ENCODE measurements at regions not wholly inside any gene's neighbourhood (a gene's known extent, or its start where the extent isn't known, plus 50 kb on each side); places are given as distances from the start of the nearest gene placed in this dataset.

DNA sequence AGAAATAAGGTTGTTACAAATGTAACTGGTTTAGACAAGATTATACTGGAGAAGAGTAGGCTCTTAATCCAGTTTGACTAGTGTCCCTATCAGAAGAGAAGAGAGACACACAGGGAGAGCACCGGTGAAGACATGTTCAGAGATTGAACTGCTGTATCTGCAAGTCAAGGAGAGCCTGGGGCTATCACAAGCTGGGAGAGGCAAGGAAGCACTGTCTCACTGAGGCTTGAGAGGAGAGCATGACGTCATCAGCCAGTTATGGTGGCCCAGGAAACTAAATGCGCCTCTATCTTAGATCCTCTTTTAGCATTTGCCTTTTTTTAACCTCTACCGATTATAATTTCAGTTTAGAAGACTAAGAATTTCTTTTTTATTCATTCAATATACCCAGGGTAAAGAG lies 583.4 kb downstream of the TRAM1L1 start:
- TF ChIP-seq, protein P1, sequence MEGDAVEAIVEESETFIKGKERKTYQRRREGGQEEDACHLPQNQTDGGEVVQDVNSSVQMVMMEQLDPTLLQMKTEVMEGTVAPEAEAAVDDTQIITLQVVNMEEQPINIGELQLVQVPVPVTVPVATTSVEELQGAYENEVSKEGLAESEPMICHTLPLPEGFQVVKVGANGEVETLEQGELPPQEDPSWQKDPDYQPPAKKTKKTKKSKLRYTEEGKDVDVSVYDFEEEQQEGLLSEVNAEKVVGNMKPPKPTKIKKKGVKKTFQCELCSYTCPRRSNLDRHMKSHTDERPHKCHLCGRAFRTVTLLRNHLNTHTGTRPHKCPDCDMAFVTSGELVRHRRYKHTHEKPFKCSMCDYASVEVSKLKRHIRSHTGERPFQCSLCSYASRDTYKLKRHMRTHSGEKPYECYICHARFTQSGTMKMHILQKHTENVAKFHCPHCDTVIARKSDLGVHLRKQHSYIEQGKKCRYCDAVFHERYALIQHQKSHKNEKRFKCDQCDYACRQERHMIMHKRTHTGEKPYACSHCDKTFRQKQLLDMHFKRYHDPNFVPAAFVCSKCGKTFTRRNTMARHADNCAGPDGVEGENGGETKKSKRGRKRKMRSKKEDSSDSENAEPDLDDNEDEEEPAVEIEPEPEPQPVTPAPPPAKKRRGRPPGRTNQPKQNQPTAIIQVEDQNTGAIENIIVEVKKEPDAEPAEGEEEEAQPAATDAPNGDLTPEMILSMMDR (IDR thresholded peaks at IDR 0.05; ENCODE audit: poor library complexity), result no peak
- TF ChIP-seq EZH2phosphoT487 (IDR thresholded peaks at IDR 0.05; ENCODE audit: low read depth, severe bottlenecking, unreplicated experiment) (no peak), EZH2 (IDR thresholded peaks at IDR 0.05; ENCODE audit: borderline replicate concordance) (no peak)
- Histone ChIP-seq H3K4me1 (ENCODE audit: insufficient read depth) (no peaks in the 10 kb centered on the region), H3K27me3 (no peaks in the 10 kb centered on the region), H3K27ac (no peak overlapping the region), H2AFZ (no peak overlapping the region), H3K79me2 (no peaks in the 10 kb centered on the region), H3K9me3 (ENCODE audit: low read depth) (no peaks in the 10 kb centered on the region), H3K9me2 (replicated peaks; ENCODE audit: insufficient read depth) (no peaks in the 10 kb centered on the region), H3K4me2 (no peak overlapping the region), H3K4me3 (no peak overlapping the region), H4K20me1 (ENCODE audit: insufficient read depth, poor library complexity, severe bottlenecking) (no peaks in the 10 kb centered on the region), H3K36me3 (replicated peaks; ENCODE audit: insufficient read depth, low read depth) (no peaks in the 10 kb centered on the region)
- 68% methylated on average over 4 of the region's 4 CpGs for WGBS (ENCODE audit: low lambda C conversion rate, missing lambda C conversion rate)
- no peak for DNase-seq (ENCODE audit: low spot score)

- no peaks in the 10 kb centered on the region for H3K4me1 ChIP-seq (ENCODE audit: insufficient read depth)
Measured at GRCh38 chr4:116500225-116500624, 585.2 kb downstream of the TRAM1L1 start.

DNA sequence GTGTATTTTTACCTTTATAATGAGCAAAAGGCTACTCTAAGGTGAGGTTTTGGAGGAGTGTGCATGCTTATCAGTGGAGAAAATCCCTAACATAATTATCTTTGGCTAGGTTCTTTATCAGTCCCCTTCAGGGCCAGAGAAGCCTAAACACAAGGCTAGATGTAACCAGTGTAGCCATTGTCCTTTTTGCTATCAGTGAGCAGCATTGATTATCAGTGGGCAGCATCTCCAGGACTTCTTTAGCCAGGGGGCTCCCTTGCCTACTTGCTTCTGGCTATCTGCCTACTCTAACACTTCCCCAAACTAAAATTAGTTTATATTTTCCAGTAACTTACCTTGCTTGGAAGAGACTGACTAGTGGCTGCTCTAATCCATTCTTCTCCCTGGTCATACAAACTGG lies 595.6 kb downstream of the TRAM1L1 start:
- Histone ChIP-seq H3K4me3 (no peak overlapping the region), H3K4me2 (no peak overlapping the region), H3K4me1 (ENCODE audit: insufficient read depth) (no peaks in the 10 kb centered on the region)

More at GRCh38 chr4:116500225-116500624, 585.2 kb downstream of the TRAM1L1 start:
- TF ChIP-seq, protein P1 (IDR thresholded peaks at IDR 0.05; ENCODE audit: poor library complexity), result no peak
- TF ChIP-seq EZH2phosphoT487 (IDR thresholded peaks at IDR 0.05; ENCODE audit: low read depth, severe bottlenecking, unreplicated experiment), result no peak
- no peak for TF ChIP-seq EZH2 (IDR thresholded peaks at IDR 0.05; ENCODE audit: borderline replicate concordance)
- Histone ChIP-seq H3K9me3 (ENCODE audit: low read depth) (no peaks in the 10 kb centered on the region), H3K27ac (no peak overlapping the region), H4K20me1 (ENCODE audit: insufficient read depth, poor library complexity, severe bottlenecking) (no peaks in the 10 kb centered on the region), H3K9me2 (replicated peaks; ENCODE audit: insufficient read depth) (no peaks in the 10 kb centered on the region), H3K79me2 (no peaks in the 10 kb centered on the region), H3K27me3 (no peaks in the 10 kb centered on the region), H3K4me2 (no peak overlapping the region), H3K4me3 (no peak overlapping the region), H3K36me3 (replicated peaks; ENCODE audit: insufficient read depth, low read depth) (no peaks in the 10 kb centered on the region), H2AFZ (no peak overlapping the region)
- 79% methylated on average over 2 of the region's 2 CpGs for WGBS (ENCODE audit: low lambda C conversion rate, missing lambda C conversion rate)
- no peak for DNase-seq (ENCODE audit: low spot score)

GRCh38 chr4:116486401-116486800 lies 599.0 kb downstream of the TRAM1L1 start:
- no peak overlapping the region for H3K27ac ChIP-seq
- no peaks in the 10 kb centered on the region for H3K27me3 ChIP-seq
- no peaks in the 10 kb centered on the region for H3K79me2 ChIP-seq
- no peaks in the 10 kb centered on the region for H3K36me3 ChIP-seq (replicated peaks; ENCODE audit: insufficient read depth, low read depth)
- DNase-seq (ENCODE audit: low spot score), result no peak
- H3K9me2 ChIP-seq (replicated peaks; ENCODE audit: insufficient read depth), result no peaks in the 10 kb centered on the region
- H3K9me3 ChIP-seq (ENCODE audit: low read depth), result no peaks in the 10 kb centered on the region
- 91% methylated on average over 2 of the region's 2 CpGs for WGBS (ENCODE audit: low lambda C conversion rate, missing lambda C conversion rate)
- TF ChIP-seq EZH2phosphoT487 (IDR thresholded peaks at IDR 0.05; ENCODE audit: low read depth, severe bottlenecking, unreplicated experiment) (no peak), EZH2 (IDR thresholded peaks at IDR 0.05; ENCODE audit: borderline replicate concordance) (no peak)
- TF ChIP-seq, protein P1 (IDR thresholded peaks at IDR 0.05; ENCODE audit: poor library complexity), result no peak
- H2AFZ ChIP-seq, result no peak overlapping the region
- H3K4me3 ChIP-seq, result no peak overlapping the region
- H3K4me2 ChIP-seq, result no peak overlapping the region
- H3K4me1 ChIP-seq (ENCODE audit: insufficient read depth), result no peaks in the 10 kb centered on the region
- no peaks in the 10 kb centered on the region for H4K20me1 ChIP-seq (ENCODE audit: insufficient read depth, poor library complexity, severe bottlenecking)

More for the DNA sequence above, 595.6 kb downstream of the TRAM1L1 start:
- H3K79me2 ChIP-seq, result no peaks in the 10 kb centered on the region
- H3K27ac ChIP-seq, result no peak overlapping the region
- H3K27me3 ChIP-seq, result no peaks in the 10 kb centered on the region
- no peaks in the 10 kb centered on the region for H3K36me3 ChIP-seq (replicated peaks; ENCODE audit: insufficient read depth, low read depth)
- H3K9me3 ChIP-seq (ENCODE audit: low read depth), result no peaks in the 10 kb centered on the region
- no peaks in the 10 kb centered on the region for H4K20me1 ChIP-seq (ENCODE audit: insufficient read depth, poor library complexity, severe bottlenecking)
- no peak overlapping the region for H2AFZ ChIP-seq
- H3K9me2 ChIP-seq (replicated peaks; ENCODE audit: insufficient read depth), result no peaks in the 10 kb centered on the region
- no peak for DNase-seq (ENCODE audit: low spot score)
- TF ChIP-seq EZH2 (IDR thresholded peaks at IDR 0.05; ENCODE audit: borderline replicate concordance), result no peak

Data from hepatocyte (in vitro differentiated cells).